ENCODE measurements at regions not wholly inside any gene's neighbourhood (a gene's known extent, or its start where the extent isn't known, plus 50 kb on each side); places are given as distances from the start of the nearest gene placed in this dataset.

DNA sequence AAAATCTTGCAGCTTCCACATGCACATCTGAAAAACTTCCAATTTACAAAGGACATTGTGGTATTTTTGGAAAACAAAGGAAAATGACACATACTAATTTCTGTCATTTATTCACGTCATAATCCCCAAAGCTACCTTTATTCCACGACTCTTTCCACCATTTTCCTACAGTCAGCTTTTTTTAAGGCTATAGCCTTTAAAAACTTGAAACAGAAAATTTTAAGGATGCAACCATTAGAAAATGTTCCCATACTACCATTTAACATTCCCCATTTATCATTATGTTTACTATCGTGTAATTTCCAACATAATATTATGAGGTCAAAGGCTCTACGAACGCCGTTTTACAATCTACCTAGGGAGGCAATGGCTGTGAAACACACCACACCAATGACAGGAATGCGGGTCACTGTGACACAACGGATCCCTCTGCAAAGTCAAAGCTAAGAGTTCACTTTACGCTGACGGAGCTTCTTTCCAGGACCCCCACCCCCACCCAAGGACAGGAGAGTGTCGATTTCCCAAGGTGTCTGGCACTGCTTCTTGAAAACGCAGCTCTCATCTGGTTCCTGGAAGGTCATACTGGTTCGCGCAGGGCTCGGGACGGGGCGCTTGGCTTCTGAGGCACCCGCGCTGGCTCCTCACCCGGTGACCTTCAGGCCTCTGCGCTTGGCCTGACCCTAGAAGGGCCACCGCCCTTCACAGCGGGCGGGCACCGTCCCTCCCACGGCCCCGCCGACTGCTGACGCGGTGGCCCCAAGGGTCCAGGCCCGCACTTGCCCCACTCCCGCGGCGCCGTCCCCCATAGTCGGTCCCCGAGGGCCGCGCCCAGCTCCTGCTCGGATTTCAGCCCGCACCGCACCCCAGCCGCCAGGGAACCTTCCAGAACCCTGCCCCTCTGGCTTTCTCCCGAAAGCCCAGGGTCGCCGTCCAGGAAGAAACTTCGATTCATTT lies 50.5 kb upstream of the ATF3 start:
- DNase-seq (ENCODE audit: low spot score): no peak

DNA sequence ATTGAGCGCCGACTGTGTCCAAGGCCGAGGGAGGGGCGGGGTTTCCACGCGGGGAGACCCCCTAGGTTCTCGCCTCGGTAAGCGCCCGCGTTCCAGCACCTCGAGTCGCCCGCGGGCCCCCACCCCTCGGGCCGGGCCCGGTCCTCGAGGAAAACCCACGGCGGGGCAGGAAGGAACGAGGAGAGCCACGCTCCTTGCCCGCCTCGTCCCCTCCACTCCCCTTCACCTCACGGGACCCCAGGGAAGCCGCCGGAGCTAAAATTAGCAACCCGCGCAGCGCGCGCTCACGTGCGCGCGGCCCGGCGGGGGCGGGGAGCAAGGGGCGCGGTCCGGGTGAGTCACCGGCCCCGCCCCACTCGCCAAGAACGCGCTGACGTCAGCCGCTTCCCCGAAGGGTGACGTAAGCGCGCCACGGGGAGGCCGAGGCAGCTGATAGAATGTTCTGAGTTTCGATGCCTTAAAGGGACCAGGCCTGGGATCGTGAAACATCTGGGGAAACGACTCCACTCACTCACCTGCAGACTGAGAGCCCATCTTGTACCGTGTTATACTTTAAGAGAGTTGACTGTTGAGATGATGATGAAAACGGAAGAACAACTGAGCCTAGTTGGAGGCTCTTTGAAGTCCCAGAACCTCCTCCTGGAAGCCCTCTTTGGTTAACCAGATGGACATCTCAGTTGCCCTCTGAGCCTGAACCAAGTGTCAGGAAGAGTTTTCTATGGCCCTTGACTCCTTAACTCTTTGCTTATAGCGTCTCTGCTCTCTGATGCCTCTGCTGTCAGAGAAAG lies 49.7 kb upstream of the ATF3 start:
- peak; percentile 94 for DNase-seq (ENCODE audit: low spot score)
